C4-2B (cell line): ENCODE measurements at regions not wholly inside any gene's neighbourhood (a gene's known extent, or its start where the extent isn't known, plus 50 kb on each side); places are given as distances from the start of the nearest gene placed in this dataset.

Source experiments
- H3K27ac ChIP-seq: fragments of 450-650 bp; 2 replicates; pipeline ENCODE4 v1.5.1; 2017
- CTCF ChIP-seq: fragments of 450-650 bp; conservative IDR thresholded peaks from 2 replicates; pipeline ENCODE4 v1.5.1; 2017; ENCODE audit warnings: mild to moderate bottlenecking
- ZFX ChIP-seq: fragments of 450-650 bp; IDR thresholded peaks from 2 replicates; pipeline ENCODE4 v1.6.1; 2017

- no peak for TF ChIP-seq ZFX
- TF ChIP-seq CTCF, result no peak
- H3K27ac ChIP-seq, result no peak overlapping the region
Observed at GRCh38 chr1:96641282-96641681, 80.3 kb upstream of the PTBP2 start.

GRCh38 chr1:96643519-96643918 lies 78.1 kb upstream of the PTBP2 start:
- TF ChIP-seq ZFX (no peak), CTCF (no peak)
- H3K27ac ChIP-seq, result no peak overlapping the region

- no peak for TF ChIP-seq ZFX
- TF ChIP-seq CTCF, result no peak
- no peak overlapping the region for H3K27ac ChIP-seq
Observed at GRCh38 chr1:96649301-96649700, 72.3 kb upstream of the PTBP2 start.

- TF ChIP-seq CTCF (no peak), ZFX (no peak)
Observed at GRCh38 chr1:96651517-96651916, 70.1 kb upstream of the PTBP2 start.

GRCh38 chr1:96660051-96660450 lies 61.5 kb upstream of the PTBP2 start:
- H3K27ac ChIP-seq, result no peak overlapping the region
- TF ChIP-seq CTCF, result no peak
- TF ChIP-seq ZFX, result no peak

More at GRCh38 chr1:96651517-96651916, 70.1 kb upstream of the PTBP2 start:
- H3K27ac ChIP-seq, result no peak overlapping the region

GRCh38 chr1:96660503-96660902 lies 61.1 kb upstream of the PTBP2 start:
- no peak overlapping the region for H3K27ac ChIP-seq
- no peak for TF ChIP-seq ZFX
- TF ChIP-seq CTCF, result no peak
